ACHN (cell line): ENCODE measurements at regions not wholly inside any gene's neighbourhood (a gene's known extent, or its start where the extent isn't known, plus 50 kb on each side); places are given as distances from the start of the nearest gene placed in this dataset.

Source experiments
- DNase-seq: peaks from one replicate; pipeline ENCODE4 v3.0.0-alpha.2; 2015
- in situ Hi-C: cut with HindIII; loops from 2 replicates; pipeline ENCODE4 v1.10.0; 2017; ENCODE audit warnings: low sequenced_read_pairs, low pct_ligation_motif_present, low pct_unique_long_range_greater_than_20kb

DNA sequence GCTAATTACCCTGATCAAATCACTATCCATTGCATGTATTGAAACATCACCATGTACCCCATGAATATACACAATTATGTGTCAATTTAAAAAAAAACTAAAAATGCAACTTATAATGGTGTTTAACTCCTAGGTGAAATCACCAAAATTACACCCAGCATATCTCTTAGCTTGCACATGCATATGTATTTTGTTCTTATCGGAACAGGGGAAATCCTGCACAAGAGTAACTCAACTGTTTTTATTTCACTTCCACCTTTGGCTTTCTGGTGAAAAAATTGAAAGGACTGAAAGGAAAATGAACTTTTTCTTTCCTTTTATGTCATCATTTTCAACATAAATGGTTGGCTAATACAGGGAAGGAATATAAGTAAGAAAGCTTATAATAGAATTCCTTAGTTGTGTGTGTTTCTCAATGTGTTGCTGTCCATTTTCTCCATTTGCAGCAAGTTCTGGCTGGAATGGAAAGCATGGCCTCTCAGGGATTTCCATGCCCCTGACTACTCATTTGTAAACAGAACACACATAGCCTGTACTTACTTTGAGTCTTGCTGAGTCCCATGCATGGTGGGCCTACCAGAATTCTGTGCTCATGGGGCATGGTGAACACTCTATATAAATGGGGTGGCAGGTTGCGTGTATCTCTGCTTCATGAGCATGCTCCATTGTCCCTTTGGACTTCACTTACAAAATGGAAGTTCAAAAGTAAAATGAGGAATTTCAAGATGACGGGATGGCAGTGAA is 462.0 kb downstream of the HS3ST3B1 start:
- no peak for DNase-seq
- in situ Hi-C loops: no loop called here

DNA sequence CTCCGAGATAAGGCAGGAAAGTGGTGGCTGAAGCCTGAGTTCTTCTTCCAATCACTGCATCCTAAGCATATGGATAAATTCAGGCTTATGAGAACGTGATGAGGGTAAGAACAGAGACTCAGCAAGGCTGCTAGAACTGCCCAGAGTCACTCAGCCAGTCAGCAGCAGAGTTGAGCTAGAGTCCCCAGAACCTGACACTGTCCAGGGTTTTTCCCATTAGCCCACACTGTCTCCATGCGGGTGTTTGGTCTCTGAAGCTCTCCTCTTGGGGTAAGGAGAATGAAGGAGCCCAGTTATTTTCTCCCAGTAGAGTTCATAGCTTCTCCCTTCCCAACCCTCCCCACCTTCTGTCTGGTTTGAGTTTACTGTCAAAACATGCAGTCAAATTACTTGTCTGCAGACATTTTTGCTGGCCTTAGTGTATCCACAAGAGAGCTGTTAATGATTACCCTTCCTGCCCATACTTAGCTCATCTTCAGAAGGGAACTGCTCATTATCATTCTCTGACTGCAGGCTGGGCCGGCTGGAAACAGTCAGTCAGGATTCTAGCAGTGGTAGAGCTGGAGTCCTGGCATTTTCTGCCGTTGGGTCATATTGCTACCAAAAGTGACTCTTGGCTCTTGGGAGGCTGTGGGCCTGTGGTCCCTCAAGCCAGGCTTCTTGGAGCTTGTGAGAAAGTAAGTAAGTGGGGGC is 460.0 kb downstream of the HS3ST3B1 start:
- in situ Hi-C loops: no loop called here
- DNase-seq: no peak

DNA sequence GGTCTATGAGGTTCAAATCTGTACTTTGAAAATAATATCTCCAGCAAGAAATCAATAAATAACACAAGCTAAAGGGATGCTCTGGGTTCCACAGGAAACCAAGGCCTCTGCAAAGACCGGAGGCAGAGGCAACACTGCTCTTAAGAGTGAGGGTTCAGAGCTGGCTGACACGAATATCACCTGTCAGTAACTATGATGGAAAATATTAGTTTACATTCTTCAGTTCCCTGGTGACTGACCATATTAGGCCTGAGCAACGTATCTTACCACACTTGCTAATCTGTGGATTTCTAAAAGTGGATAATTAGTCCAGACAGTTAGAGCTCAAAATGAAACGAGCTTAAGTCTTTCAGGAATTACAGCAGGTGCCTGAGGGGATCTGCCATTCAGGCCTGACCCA is 459.3 kb downstream of the HS3ST3B1 start:
- no peak for DNase-seq
- in situ Hi-C loops: no loop called here

DNA sequence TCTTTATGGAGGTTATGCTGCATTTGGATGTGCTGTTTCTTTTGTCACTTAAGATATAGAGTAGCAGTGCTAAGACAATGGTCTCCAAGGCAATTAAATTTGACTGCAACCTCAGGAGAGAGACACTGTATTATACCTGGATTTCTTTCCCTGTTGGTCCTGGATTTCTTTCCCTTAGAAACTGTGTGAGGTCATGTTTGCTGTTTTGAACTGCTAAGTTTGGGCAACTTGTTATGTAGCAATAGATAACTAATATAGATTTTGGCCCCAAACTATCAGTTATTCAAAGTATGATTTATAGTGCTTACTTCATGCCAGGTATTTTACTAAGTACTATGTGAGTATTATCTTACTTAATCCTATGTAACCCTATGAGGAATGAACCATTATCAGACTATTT is 458.4 kb downstream of the HS3ST3B1 start:
- no peak for DNase-seq
- in situ Hi-C loops: no loop called here

DNA sequence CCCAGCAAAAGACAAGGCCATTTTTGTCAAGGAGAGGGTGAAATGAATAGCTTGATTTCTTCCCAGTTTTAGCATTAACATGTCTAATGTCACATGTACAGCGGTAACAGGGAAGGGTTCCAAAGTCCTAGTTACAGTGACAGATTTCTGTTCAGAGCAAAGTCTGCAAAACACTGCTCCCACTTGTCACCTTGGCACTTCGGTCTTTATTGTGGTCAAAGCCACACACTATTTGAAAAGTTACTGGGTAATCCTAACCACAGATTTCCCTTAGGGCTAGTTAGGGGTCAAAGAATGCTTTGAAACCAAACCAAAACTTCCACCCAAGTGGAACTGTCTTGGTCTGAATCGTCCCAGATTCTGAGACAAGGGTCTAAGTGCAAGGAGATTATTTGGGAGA is 455.6 kb downstream of the HS3ST3B1 start:
- DNase-seq: no peak
- in situ Hi-C loops: no loop called here

DNA sequence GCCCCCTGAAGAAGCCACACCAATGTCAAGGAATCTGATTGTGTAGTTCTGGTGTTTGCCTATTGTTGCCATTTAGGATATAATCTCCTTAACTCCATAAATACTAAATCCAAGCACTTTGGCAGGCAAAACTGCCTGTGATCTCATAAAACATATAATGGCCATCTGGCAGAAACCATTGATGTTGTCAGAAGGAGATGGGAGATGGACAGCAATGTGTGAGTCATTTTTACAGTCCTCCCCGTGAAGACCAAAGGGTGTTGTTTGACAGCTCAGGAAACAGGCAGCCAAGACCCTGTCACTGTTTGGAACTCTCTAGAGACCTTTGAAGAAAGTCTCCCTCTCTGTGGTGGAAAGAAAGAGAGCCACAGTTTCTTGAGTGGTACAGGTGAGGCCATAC is 454.1 kb downstream of the HS3ST3B1 start:
- DNase-seq: no peak

DNA sequence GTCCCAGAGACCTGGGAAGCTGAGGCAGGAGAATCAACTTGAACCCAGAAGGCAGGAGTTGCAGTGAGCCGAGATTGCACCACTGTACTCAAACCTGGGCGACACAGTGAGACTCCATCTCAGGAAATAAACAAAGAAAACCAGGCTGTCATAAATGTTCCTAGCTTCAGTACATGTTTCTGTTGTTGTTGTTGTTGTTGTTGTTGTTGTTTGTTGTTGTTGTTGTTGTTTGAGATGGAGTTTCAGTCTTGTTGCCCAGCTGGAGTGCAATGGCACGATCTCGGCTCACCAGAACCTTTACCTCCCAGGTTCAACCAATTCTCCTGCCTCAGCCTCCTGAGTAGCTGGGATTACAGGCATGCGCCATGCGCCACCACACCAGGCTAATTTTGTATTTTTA is 452.5 kb downstream of the HS3ST3B1 start:
- DNase-seq: no peak
- in situ Hi-C loops: no loop called here

More for the DNA sequence above, 454.1 kb downstream of the HS3ST3B1 start:
- in situ Hi-C loops: no loop called here

DNA sequence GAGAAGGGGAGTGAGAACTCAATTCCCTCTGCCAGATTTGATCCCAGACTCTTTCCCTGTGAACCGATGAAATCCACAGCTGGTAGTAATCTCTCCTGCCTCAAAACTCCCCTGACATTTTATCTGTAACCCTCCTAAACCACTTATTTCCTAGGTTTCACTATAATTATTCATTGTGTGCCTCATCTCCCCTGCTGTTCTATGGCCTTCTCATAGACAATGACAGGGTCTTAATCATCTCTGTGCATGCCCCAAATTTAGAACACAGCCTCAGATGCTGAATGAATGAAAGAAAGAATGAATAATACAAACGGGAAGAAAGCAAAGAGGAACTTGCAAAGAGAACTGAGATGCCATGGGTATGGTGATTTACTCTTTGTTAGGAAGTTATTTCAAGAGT is 451.1 kb downstream of the HS3ST3B1 start:
- DNase-seq: no peak
- in situ Hi-C loops: no loop called here

DNA sequence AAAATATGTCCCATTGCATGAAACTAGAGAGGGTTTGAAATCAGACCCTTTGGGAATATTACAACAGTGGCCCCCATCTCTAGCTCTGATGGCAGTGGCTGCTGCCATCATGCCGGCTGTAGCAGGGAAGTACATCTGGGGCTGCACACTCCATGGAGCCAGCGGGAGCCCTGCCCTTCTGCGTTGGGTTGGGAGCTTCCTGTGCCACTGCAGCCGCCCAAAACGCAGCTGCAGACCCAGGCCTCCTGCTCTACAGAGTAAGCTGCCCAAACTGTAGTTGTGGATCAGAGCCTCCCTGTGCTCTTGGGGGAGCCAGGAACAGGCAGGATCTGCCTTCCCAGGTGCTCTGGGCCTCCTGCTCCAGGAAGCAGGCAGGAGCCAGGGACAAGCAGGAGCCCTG is 450.0 kb downstream of the HS3ST3B1 start:
- in situ Hi-C loops: no loop called here

DNA sequence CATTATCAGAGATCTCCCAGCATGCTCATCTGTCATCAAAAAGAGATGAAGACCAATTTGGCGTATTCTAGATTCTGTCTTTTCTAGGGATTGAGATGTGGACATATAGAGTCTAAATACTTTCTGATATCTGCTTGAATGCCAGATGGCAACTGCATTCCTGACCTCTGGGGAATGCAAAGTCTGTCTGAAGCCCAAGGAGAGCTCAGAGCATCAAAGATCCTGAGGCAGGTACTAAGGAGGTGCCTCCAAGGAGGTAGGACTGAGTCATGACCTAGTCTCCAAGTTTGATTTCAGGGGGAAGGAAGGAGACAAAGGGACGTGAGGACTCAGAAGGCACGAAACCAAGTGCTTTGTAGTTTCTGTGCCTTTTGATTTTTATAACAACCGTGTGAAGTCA is 448.4 kb downstream of the HS3ST3B1 start:
- no peak for DNase-seq
- in situ Hi-C loops: no loop called here

More for the DNA sequence above, 450.0 kb downstream of the HS3ST3B1 start:
- no peak for DNase-seq

DNA sequence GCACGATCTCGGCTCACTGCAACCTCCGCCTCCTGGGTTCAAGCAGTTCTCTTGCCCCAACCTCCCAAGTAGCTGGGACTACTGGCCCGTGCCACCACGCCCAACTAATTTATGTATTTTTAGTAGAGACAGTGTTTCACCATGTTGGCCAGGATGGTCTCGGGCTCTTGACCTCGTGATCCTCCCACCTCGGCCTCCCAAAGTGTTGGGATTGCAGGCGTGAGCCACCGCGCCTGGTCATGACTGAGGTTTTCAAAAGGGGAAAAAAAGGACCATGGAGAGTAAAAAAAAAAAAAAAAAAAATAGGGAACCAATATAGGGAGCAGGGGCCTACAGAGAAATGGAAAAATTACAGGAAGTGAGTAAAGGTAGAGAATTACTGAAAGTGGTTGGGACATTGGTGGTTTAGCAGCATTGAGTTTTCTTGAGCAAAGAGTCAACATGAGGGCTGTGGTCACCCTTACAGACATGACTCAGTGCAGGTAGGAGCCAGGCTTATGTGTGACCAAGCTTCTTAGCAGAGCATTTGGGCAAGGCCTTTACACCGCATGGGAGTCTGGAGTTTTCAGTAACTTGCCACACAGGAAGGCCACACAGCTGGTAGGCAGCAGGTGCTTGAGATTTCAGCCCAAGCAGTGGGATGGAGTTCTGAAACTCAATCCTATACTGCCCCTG is 447.3 kb downstream of the HS3ST3B1 start:
- no peak for DNase-seq

DNA sequence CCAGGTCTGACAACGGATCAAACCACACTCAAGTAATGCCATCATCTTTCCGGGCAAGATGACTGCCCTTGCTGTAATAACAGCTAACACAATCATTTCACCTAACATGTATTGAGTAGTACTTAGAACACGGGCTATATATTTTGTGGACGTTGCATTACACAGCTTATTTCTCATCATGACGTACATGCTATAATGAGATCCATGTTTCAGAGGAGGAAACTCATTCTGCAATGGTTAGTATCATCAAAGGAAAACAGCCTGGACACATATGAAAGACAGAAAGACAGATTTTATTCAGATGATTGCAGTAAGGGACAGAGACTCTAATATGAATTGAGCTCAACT is 446.7 kb downstream of the HS3ST3B1 start:
- in situ Hi-C loops: no loop called here
- DNase-seq: no peak

More for the DNA sequence above, 447.3 kb downstream of the HS3ST3B1 start:
- in situ Hi-C loops: no loop called here

DNA sequence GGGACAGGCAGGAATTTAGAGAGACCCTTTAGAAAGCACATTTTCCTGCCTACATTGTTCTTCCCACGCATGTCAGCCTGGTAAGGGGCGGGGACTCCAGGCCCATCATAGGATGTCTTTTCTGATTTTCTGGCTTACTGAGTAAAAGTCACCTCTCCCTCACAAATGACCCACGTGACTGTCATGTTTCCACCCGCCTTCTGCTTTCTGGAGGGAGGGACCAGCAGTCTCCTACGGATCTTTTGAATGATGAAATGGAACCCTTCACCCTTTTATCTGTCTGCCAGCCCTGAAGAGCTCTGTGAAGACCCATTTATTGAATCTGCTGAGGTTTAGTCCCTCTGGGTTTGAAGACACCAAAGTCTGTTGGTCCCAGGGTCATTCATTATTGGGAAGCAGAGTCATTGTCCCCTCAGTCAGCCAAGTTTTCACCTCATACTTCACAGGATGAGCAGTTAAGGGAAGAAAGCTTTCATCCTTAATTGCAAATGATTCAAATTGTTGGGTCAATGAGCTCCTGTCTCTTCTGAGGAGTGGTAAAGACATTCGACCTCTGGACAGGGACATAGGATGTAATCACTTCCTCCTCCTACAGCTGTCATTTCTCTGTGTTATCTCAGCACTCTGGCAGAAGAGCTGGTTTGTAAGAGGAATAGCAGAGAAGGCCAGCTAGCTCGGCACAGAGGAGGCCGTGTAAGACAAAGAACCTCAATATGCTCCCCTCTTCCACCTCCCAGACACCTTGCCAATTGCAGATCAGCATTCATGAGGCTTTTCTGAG is 446.1 kb downstream of the HS3ST3B1 start:
- DNase-seq: no peak
- in situ Hi-C loops: no loop called here

DNA sequence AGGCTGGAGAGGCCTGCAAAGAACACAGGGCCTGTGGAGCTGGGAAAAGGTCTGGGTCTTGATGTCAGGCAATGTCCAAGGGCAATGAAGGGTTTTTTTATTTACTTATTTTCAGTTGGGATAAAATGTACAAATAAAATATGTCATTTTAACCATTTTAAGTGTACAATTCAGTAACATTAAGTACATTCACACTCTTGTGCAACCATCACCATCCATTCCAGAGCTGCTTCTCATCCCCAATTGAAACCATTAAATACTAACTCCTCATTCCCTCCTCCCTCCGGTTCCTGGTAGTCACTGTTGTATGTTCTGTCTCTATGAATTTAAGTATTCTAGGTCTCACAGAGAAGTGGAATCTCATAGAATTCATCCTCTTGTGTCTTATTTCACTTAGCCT is 444.7 kb downstream of the HS3ST3B1 start:
- DNase-seq: no peak
- in situ Hi-C loops: no loop called here

DNA sequence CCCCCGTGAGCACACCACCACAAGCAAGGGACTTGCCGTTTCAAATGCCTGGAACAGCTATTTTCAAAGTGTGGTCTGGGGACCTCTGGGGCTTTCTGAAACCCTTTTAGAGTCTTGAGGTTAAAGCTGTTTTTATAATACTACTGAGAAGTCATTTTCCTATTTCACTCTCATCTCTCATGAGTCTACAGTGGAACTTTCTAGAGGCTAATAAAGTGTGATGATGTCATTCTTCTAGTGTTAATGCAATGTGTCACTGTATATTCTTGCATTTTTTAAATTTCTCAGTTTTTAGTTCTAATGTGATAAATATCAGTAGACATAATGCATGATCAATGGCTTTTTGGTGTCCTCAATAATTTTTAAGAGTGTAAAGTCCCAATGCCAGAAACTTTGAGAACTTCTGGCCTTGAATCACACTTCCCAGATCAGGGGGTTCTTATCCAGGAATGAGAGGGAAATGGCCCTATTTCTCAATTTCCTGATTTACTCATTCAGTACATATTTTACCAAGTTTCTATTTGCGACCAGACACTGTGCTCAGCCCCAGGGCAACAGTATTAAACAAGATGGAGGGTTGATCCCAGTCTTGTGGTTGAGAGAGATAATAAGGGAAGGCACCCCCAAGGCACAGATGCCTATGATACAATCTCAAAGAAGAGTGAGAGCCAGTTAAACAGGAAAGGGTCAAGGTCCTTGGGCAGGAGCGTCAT is 444.0 kb downstream of the HS3ST3B1 start:
- in situ Hi-C loops: no loop called here
- DNase-seq: no peak

DNA sequence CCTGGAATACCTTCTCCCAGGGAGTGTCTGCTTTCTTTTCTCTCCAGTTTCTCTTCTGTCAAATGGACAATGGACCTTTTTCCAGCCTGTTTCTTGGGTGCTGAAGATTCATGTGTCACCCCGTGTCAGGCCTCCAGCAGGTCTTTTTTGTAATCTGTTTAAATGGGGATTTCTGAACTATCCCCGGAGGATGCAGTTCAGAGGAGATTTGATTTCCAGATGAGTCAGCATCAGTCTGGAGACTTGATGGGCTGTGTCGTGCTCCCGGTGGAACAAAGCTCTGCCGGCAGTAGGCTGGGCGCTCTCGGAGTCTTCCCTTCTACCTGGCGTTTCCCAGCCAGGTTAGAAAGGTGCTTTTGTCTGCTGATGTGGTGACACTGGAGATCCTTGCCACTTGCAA is 440.6 kb downstream of the HS3ST3B1 start:
- in situ Hi-C loops: no loop called here

DNA sequence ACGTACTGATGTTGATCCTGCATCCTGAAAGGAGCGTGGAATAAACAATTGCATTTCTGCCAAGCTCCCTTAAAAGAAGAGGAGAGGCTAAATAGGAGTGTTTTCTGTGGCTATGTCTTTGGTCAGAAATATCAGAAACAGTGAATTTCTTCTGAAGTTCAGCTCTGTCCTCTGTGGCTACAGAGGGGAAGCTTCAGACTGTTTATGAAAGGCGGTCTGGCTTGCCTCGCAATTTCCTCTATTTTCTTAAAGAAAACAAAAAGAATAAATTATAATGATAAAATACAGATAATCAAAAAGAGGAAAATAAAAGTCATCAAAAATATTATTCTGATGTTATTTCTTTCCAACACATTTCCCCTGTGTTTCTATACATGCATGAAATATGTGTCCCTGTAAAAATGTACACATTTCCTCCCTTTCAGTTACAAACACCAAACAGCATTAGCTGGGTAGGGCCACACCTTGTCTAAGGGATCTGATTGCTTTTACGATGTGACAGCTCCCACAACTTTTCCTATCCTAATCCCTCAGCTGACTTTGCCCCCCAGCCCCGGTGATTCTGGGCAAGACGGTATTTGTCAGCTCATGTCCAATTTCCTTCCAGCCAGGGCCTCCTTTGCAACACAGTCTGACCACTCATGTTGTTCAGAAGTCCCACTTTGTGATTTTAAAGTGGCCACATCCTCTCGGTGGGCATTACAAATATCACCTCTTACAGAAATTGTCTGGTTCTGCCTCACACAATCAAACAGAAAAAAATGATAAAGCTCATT is 439.0 kb downstream of the HS3ST3B1 start:
- in situ Hi-C loops: no loop called here
- DNase-seq: no peak

More for the DNA sequence above, 440.6 kb downstream of the HS3ST3B1 start:
- DNase-seq: no peak

DNA sequence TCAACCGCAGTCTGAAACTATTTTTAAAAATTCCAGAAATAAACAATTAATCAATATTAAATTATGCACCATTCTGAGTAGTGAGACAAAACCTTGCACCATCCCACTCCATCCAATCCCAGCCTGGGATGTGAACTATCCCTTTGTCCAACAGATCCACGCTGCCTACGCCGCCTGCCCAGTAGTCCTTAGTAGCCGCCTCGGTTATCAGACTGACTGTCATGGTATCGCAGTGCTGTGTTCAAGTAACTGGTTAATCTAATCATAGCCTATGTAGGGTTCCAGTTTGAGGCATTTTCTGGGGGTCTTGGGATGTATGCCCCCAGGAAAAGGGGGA is 437.7 kb downstream of the HS3ST3B1 start:
- no peak for DNase-seq
- in situ Hi-C loops: no loop called here
